ENCODE measurements at regions not wholly inside any gene's neighbourhood (a gene's known extent, or its start where the extent isn't known, plus 50 kb on each side); places are given as distances from the start of the nearest gene placed in this dataset.

GRCh38 chr13:32852526-32852925 lies 163.7 kb upstream of the KL start:
- H3K4me1 Mint-ChIP-seq (ENCODE audit: low read depth): peaks cover 14% of the 10 kb centered on the region
- no peak for DNase-seq (ENCODE audit: low spot score)
- no peak for TF ChIP-seq CTCF (IDR thresholded peaks at IDR 0.05)
- H3K4me3 Mint-ChIP-seq (ENCODE audit: unreplicated experiment): no peak overlapping the region
- H3K27me3 Mint-ChIP-seq (ENCODE audit: low read depth): no peaks in the 10 kb centered on the region
- no peaks in the 10 kb centered on the region for H3K9me3 Mint-ChIP-seq (ENCODE audit: low read depth)
- no peak overlapping the region for H3K27ac Mint-ChIP-seq (ENCODE audit: unreplicated experiment)
- no peaks in the 10 kb centered on the region for H3K36me3 Mint-ChIP-seq (ENCODE audit: low read depth)

GRCh38 chr13:32857077-32857476 lies 159.1 kb upstream of the KL start:
- Mint-ChIP-seq H3K27me3 (ENCODE audit: low read depth) (no peaks in the 10 kb centered on the region), H3K4me3 (ENCODE audit: unreplicated experiment) (no peak overlapping the region), H3K4me1 (ENCODE audit: low read depth) (no peaks in the 10 kb centered on the region), H3K36me3 (ENCODE audit: low read depth) (no peaks in the 10 kb centered on the region), H3K27ac (ENCODE audit: unreplicated experiment) (no peak overlapping the region), H3K9me3 (ENCODE audit: low read depth) (no peaks in the 10 kb centered on the region)
- no peak for TF ChIP-seq CTCF (IDR thresholded peaks at IDR 0.05)
- no peak for DNase-seq (ENCODE audit: low spot score)

- H3K36me3 Mint-ChIP-seq (ENCODE audit: low read depth): no peaks in the 10 kb centered on the region
Observed at GRCh38 chr13:32857689-32858088, 158.5 kb upstream of the KL start.

GRCh38 chr13:32859707-32860292 lies 156.4 kb upstream of the KL start:
- Mint-ChIP-seq H3K27ac (ENCODE audit: unreplicated experiment) (no peak overlapping the region), H3K36me3 (ENCODE audit: low read depth) (no peaks in the 10 kb centered on the region), H3K4me3 (ENCODE audit: unreplicated experiment) (no peak overlapping the region), H3K9me3 (ENCODE audit: low read depth) (no peaks in the 10 kb centered on the region), H3K27me3 (ENCODE audit: low read depth) (no peaks in the 10 kb centered on the region), H3K4me1 (ENCODE audit: low read depth) (no peaks in the 10 kb centered on the region)
- no peak for DNase-seq (ENCODE audit: low spot score)
- TF ChIP-seq CTCF (IDR thresholded peaks at IDR 0.05): no peak

More at GRCh38 chr13:32857689-32858088, 158.5 kb upstream of the KL start:
- H3K27ac Mint-ChIP-seq (ENCODE audit: unreplicated experiment): no peak overlapping the region
- no peak for DNase-seq (ENCODE audit: low spot score)
- H3K4me1 Mint-ChIP-seq (ENCODE audit: low read depth): no peaks in the 10 kb centered on the region
- H3K9me3 Mint-ChIP-seq (ENCODE audit: low read depth): no peaks in the 10 kb centered on the region
- no peak overlapping the region for H3K4me3 Mint-ChIP-seq (ENCODE audit: unreplicated experiment)
- TF ChIP-seq CTCF (IDR thresholded peaks at IDR 0.05): no peak
- H3K27me3 Mint-ChIP-seq (ENCODE audit: low read depth): no peaks in the 10 kb centered on the region

GRCh38 chr13:32861304-32861703 lies 154.9 kb upstream of the KL start:
- Mint-ChIP-seq H3K27me3 (ENCODE audit: low read depth) (no peaks in the 10 kb centered on the region), H3K4me3 (ENCODE audit: unreplicated experiment) (no peak overlapping the region), H3K9me3 (ENCODE audit: low read depth) (no peaks in the 10 kb centered on the region), H3K36me3 (ENCODE audit: low read depth) (no peaks in the 10 kb centered on the region), H3K4me1 (ENCODE audit: low read depth) (no peaks in the 10 kb centered on the region), H3K27ac (ENCODE audit: unreplicated experiment) (no peak overlapping the region)
- TF ChIP-seq CTCF (IDR thresholded peaks at IDR 0.05): no peak
- DNase-seq (ENCODE audit: low spot score): no peak

Data from chondrocyte (in vitro differentiated cells).